GM18502 (cell line): ENCODE measurements at regions not wholly inside any gene's neighbourhood (a gene's known extent, or its start where the extent isn't known, plus 50 kb on each side); places are given as distances from the start of the nearest gene placed in this dataset.
"Not testable (repeated sequence)": the region's sequence is repeated elsewhere in the genome, so short reads cannot be mapped to it uniquely, and the experiment has no call there.

Experiments used
- ATAC-seq: cut with Tn5 transposase; IDR thresholded peaks from one replicate; pipeline ENCODE4 v1.9.1; 2021; ENCODE audit warnings: mild to moderate bottlenecking; ENCODE audit not compliant: unreplicated experiment, poor library complexity

DNA sequence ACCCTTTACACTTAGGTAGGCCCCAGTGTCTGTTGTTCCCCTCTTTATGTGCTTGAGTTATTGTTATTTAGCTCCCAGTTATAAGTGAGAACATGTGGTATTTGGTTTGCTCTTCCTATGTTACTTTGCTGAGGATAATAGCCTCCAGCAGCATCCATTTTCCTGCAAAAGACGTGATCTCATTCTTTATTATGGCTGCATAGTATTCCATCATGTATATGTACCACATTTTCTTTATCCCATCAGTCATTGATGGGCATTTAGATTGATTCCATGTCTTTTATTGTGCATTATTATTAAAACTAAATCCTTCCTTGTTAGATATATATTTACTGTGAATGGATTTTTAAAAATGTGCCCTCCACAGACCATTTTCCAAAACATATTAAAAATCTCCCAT, 1137.3 kb upstream of the ADGRB3 start:
- no peak for ATAC-seq

DNA sequence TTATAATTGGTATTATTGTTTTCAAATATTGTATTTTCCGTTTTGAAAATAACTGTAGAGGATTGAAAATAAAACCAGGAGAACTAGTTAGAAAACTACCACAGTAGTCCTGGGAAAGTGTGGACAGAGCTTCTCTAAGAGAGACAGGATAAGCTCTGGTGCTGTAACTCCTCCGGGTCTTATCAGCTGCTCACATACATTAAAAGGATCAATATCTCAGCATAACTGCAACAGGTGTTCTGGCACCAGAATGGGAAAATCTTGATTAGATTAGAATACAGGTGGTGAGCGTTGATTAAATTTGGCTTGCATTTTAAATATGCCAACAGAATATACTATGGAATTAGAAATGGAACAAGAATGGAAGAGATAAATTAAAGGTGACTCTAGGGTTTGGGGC, 1138.9 kb upstream of the ADGRB3 start:
- ATAC-seq: no peak

DNA sequence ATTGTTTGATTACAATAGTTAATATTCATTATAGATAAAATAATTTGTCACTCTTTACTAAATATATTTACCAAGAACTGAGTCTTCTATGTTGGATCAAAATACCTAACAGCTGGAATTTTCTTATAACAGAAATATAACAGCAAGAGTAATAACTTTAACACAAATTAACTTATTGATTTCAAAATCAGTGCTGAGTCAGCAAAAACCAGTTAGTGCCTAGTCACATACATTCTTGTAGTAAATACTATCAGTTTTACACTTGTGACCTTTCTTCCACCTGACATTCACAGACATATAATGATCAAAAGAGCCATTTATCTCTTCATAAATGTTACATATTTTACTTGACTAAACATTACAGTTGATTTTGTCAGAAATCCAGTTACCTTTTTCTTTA, 1141.4 kb upstream of the ADGRB3 start:
- no peak for ATAC-seq

DNA sequence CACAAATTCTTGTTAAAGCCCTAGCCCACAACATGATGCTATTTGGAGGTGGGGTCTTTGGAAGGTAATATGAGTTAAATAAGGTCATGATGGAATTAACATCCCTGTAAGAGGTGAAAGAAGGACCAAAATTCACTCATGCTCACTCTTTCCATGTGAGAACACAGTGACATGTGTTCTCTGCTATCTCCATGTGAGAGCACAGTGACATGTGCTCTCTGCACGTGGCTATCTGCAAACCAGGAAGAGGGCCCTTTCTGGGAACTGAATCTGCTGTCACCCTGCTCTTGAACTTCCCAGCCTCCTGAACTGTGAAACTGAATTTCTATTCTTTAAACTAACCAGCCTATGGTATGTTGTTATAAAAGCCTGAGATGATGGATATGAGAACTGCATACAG, 1159.4 kb upstream of the ADGRB3 start:
- no peak for ATAC-seq

DNA sequence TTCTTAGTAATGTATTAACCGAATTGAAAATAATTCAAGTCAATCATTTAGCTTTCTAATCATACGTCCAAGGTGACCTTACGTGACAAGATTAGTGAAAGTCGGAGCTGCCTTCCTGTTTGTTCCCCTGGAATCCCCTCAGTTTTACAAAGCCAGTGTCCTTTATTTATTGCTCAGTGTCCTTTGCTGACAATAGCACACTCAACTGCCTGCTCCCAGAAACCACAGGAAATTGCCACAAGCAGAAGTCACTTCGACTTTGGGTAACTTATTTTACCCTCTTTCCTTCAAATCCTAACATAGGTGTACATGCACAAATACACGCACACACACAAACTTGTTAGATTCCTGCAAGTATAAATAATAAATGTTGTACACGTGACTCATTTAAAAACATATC, 1167.7 kb upstream of the ADGRB3 start:
- ATAC-seq: no peak

DNA sequence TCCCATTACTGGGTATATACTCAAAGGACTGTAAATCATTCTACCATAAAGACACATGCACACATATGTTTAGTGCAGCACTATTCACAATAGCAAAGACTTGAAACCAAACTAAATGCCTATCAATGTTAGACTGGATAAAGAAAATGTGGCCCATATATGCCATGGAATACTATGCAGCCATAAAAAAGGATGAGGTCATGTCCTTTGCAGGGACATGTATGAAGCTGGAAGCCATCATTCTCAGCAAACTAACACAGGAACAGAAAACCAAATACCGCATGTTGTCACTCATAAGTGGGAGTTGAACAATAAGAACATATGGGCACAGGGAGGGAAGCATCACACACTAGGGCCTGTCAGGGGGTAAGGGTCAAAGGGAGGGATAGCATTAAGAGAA, 1172.4 kb upstream of the ADGRB3 start:
- not testable (repeated sequence) for ATAC-seq

DNA sequence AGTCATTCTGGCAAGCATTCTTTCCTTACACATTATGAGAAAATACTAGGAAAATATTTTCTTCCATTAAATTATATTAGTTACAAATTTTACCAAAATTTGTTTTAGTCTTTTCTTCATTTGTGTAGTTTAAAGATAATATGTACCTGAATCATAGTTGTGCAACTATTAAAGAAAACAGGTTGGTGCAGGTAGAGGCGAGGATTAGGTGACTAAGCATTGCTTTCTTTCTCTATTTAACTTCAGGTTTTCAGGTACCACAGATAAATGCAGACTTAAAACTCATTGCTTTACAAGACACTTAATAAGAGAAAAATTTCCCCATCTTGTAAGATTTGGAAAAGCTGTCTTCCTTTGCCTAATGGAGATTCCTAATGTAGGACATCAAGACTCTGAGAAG, 1175.5 kb upstream of the ADGRB3 start:
- ATAC-seq: no peak

DNA sequence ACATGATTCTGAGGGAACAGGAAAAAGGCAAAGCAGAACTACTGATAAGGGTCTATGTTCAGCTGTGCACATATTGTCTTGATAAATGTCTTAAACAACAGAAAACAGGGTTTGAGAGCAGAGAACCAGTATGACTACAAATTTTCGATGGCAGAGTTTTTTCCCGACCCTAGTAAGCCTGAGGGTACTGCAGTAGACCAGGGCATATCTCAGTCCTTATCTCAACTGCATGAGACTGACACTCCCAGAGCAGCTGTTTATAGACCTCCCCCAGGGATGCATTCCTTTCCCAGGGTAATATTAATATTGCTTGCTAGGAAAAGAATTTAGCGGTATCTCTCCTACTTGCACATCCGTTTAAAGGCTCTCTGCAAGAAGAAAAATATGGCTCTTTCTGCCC, 1176.8 kb upstream of the ADGRB3 start:
- ATAC-seq: no peak

DNA sequence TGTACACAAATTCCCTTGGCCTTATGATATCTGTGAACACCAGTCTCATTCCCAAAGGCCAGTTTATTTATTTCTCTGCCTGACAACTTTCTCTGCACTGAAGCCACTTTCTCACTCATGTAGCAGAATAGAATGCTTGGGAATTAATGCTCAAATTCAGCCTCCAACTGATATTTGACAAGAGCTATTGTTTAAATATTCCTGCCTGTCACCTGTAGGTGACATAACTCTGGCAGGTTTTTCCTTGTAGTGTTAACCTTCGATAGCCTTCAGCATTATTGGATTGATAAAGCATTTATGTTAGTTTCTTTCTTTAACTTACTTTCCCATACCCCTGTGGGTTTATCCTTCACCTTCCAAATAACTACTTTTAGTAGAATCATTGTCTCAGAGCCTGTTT, 1183.2 kb upstream of the ADGRB3 start:
- ATAC-seq: no peak

DNA sequence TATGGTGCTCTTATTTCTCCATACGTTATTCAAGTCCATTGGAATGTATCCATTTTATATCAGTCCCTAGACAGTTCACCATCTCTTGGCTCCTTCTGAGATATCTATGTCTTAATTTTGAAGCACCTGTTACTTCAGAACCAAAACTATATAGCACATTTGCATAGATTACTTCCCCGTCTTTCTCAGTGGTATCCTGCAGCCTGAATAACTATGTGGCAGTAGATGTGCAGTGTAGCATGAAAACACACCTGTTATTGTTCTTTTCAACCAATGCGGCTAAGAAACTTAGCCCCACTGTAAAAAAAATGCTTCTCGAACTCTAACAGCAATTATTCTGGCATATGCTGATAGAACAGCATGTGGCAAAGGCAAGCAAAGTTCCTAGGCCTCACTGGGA, 1184.4 kb upstream of the ADGRB3 start:
- no peak for ATAC-seq

DNA sequence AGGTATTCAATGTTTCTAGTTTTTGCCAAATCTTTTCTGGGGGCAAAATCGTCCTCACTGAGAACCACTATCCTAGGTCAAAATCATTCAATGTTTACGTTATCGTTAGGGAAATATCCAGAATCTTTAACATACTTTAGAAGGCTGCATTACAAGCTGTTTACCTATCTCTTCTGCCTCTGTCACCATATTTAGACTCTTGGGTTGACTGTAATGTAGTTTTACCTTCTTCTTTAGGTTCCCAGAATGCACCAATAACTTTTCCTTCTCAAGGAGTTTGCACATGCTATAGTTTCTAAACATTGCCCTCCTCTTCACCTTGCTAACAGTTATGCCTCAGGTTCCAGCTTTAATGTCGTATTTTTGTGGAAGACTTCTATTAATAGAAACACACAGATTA, 1185.5 kb upstream of the ADGRB3 start:
- no peak for ATAC-seq

DNA sequence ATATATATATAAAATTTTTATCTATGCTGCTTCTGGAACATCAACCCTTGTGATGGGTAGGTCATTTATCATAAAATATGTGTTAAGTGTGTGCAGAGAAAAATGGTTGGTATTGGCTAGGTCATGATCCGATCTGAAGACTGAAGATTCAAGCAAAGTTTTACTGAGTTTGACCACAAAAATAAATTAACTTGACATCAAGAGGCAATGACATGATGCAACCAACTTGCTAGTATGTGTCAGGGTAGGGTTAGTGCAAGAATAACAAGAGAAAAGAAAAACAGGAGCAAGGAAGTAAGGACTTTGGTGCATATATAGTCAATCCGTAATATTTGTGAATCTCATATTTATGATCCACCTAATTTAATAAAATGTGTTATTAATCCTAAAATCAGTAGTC, 1202.0 kb upstream of the ADGRB3 start:
- ATAC-seq: no peak

DNA sequence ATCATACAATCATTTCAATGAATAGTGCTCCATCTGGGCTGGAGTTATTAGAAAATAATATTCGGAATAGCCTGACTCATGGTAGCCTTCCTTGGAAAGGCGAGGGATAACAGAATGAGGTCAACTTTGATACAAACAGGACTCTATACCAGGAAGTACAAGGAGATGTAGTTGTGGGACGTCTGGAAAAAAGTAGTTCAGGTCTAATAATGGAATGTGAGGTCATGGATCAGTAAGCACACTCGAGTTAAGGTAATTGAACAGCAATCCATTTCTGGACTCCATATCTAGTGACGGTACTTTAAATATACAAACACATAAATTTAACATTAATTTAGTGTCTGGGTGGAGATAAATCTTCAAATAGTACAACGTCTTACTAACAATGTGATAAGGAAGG, 1204.0 kb upstream of the ADGRB3 start:
- ATAC-seq: no peak

DNA sequence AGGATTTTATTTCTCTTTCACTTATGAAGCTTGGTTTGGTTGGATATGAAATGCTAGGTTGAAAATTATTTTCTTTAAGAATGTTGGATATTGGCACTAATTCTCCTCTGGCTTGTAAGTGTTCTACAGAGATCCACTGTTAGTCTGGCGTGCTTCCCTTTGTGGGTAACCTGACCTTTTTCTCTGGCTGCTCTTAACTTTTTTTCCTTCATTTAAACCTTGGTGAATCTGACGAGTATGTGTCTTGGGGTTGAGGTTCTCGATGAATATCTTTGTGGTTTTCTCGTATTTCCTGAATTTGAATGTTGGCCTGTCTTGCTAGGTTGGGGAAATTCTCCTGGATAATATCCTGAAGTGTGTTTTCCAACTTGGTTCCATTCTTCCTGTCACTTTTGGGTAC, 1208.4 kb upstream of the ADGRB3 start:
- not testable (repeated sequence) for ATAC-seq

DNA sequence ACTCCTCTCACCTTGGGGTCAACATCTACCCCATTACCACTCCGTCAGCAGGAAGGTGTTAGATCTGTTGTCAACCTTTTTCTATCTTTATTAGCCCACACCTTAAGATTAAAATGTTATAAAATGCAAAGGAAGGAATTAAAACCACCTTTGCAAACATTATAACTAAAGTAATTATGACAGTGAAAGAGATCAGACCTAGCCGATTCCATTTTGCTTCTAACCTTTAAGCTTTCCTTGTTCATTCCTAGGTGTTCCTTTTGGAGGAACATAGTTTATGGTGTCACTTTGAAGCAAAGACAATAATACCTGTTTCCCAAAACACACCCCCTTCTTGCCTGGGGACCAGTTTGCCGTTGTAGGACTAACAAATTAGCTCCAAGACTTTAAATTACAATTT, 1223.0 kb upstream of the ADGRB3 start:
- no peak for ATAC-seq

DNA sequence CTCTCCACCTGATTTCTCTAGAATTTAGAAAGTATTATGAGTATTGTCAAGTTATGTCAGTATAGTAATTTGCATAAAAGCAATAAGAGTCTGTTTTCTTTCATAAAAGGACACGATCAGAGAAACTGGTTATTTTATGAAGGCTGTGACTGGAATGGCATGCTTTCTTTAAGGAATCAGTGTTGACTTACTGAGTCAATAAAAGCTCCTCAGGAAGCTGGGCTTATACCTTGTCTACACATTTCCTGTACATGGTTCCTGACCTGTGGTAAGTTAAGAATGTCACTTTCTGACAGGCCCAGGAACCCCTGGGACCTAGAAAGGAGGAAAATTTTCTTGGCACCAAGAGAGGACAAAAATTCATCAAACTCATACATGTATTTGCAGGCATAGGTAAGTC, 1224.0 kb upstream of the ADGRB3 start:
- no peak for ATAC-seq

DNA sequence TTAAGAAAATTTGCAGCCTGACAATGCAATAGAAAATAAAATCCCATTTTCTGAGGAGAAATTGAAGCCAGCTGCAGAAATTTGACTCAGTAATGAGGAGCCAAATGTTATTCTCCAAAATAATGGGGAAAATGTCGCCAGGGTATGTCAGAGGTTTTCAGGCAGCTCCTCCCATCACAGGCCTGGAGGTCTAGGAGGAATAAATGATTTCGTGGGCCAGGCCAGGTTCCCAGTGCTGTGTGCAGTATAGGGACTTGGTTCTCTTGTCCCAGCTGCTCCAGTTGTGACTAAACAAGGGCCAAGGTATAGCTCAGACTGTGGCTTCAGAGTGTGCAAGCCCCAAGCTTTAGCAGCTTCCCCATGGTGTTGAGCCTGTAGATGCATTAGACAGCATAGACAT, 1240.8 kb upstream of the ADGRB3 start:
- ATAC-seq: no peak

DNA sequence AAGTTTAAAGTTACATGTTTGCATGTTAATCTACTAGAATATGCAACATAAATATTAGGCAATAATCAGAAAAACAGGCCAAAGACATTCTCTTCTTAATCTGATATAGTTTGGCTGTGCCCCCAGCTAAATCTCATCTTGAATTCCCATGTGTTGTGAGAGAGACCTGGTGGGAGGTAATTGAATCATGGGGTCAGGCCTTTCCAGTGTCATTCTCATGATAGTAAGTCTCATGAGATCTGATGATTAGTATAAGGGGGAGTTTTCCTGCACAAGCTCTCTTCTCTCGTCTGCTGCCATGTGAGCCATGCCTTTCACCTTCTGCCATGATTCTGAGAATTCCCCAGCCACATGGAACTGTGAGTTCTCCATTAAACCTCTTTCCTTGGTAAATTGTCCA, 1241.7 kb upstream of the ADGRB3 start:
- no peak for ATAC-seq

DNA sequence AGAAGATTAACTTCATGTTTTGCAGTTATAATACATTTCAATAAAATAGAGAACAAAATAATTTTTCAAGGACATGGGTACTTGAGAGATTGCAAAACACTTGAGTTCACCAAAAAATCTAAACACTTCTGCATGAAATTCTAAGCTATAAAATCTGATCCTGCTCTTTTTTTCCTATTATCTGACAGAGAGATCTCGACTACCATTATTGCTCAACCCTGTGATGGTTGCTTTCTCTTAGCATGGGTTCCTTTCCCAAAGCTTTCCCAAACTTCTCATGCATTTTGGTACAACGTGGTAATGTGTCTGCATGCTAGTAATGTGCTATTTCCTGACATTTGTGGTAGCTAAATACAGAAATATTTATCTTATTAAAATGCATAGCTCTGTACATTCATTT, 1243.1 kb upstream of the ADGRB3 start:
- no peak for ATAC-seq

DNA sequence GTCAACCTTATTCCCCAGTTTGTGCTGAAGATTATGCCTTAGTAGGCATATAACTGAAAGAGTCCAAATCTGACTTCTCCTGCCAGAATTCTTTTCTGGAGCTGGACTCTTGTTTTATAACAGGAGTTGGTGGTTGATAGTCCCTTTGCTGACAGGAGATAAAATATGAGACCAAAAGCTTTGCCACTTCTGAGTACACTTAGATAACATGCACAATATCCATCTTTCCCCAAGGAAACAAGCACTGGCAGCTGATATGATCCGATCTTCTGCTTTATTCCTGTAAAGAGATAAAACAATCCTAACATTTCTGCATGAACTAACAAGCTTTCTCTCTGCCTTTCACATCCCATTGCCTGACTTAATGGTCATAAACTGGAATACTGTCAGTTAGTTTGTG, 1265.4 kb upstream of the ADGRB3 start:
- ATAC-seq: no peak

DNA sequence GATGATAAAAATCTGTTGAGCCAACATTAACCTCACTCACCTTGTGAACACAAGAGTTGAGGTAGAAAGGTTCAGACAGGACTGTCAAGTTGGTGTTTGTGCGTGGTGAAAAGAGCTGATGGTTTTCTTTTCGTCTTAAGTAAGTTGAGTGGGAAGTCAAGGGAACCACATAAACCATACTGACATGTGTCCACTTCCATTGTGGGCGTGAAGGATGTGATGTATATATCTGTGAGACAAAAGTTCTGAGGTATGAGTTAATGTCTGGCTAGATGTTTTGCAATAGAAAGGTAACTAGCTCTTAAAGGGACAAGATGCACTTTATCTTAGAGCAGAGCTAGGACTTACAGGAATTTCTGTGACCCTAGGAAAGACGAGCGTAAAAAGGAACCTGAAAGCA, 1272.1 kb upstream of the ADGRB3 start:
- no peak for ATAC-seq

DNA sequence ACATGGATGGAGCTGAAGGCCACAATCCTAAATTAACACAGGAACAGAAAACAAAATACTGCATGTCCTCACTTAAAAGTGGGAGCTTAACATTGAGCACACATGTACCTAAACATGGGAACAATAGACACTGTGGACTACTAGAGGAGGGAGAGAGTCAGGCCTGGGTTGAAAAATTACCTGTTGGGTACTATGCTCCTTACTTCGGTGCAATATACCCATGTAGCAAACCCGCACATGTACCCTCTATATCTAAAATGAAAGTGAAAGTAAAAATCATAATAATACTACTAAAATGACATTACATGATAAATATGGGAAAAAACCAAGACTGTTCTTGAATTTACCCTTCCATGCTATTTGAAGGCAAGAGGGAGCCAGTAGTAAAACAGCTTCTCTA, 1273.8 kb upstream of the ADGRB3 start:
- ATAC-seq: no peak

DNA sequence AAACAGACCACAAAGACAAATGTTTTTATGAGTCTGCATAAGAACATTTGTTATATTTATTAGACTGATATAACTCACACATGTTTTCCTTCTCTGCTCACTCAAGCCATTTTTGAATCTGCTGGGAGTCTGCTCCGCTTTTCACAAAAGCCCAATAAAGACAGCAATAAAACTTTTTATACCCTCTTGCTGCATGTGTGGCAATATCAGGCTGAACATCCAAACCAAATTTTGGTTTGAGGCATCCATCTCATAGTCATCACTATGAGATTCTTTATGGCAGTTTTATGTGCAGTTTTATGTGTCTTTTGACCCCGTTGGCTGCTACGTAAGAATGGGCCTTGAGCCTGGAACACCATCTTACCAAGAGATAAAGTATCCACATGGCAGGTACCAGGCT, 1276.8 kb upstream of the ADGRB3 start:
- ATAC-seq: no peak

DNA sequence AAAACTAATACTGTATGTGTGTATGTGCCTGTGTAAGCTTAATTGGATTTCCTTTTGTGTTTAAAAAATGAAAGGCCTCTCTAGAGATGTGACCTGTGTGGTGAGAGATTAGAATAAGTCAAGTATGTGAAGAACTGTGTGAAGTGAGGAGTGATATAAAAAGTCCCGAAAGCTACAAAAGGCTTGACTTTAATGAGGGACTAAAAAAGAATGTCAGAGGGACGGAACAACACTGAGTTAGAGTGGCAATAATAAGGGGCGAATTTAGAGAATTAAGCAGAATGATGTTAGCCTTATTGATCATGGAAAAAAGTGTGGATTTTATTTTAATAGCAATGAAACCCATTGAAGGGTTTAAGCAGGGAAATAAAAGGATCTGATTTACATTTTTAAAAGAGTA, 1281.2 kb upstream of the ADGRB3 start:
- no peak for ATAC-seq
